ENCODE measurements at regions not wholly inside any gene's neighbourhood (a gene's known extent, or its start where the extent isn't known, plus 50 kb on each side); places are given as distances from the start of the nearest gene placed in this dataset.

GRCh38 chr7:33710608-33711007 is 194.7 kb upstream of the BMPER start:
- no peak for DNase-seq (ENCODE audit: low read depth)
- no peak for TF ChIP-seq POLR2A (IDR thresholded peaks at IDR 0.05; ENCODE audit: extremely low read depth, insufficient read length)
- TF ChIP-seq MAX (IDR thresholded peaks at IDR 0.05; ENCODE audit: low read depth, low read length) = no peak
- no peak for TF ChIP-seq CTCF (IDR thresholded peaks at IDR 0.05; ENCODE audit: low read depth, low read length)
- TF ChIP-seq MYC (IDR thresholded peaks at IDR 0.05; ENCODE audit: low read depth, low read length) = no peak
- no peak overlapping the region for H3K4me3 ChIP-seq (ENCODE audit: low read depth, low read length)

- no peak for DNase-seq (ENCODE audit: low read depth)
- H3K4me3 ChIP-seq (ENCODE audit: low read depth, low read length) = no peak overlapping the region
- no peak for TF ChIP-seq CTCF (IDR thresholded peaks at IDR 0.05; ENCODE audit: low read depth, low read length)
- no peak for TF ChIP-seq MYC (IDR thresholded peaks at IDR 0.05; ENCODE audit: low read depth, low read length)
- TF ChIP-seq MAX (IDR thresholded peaks at IDR 0.05; ENCODE audit: low read depth, low read length) = no peak
- no peak for TF ChIP-seq POLR2A (IDR thresholded peaks at IDR 0.05; ENCODE audit: extremely low read depth, insufficient read length)
Observed at GRCh38 chr7:33711231-33712019, 193.9 kb upstream of the BMPER start.

GRCh38 chr7:33712020-33712414 is 193.3 kb upstream of the BMPER start:
- no peak for TF ChIP-seq MAX (IDR thresholded peaks at IDR 0.05; ENCODE audit: low read depth, low read length)
- no peak for TF ChIP-seq POLR2A (IDR thresholded peaks at IDR 0.05; ENCODE audit: extremely low read depth, insufficient read length)
- TF ChIP-seq CTCF (IDR thresholded peaks at IDR 0.05; ENCODE audit: low read depth, low read length) = no peak
- no peak for TF ChIP-seq MYC (IDR thresholded peaks at IDR 0.05; ENCODE audit: low read depth, low read length)
- no peak for DNase-seq (ENCODE audit: low read depth)
- H3K4me3 ChIP-seq (ENCODE audit: low read depth, low read length) = no peak overlapping the region

GRCh38 chr7:33714208-33714607 is 191.1 kb upstream of the BMPER start:
- TF ChIP-seq MYC (IDR thresholded peaks at IDR 0.05; ENCODE audit: low read depth, low read length) = no peak
- no peak for TF ChIP-seq CTCF (IDR thresholded peaks at IDR 0.05; ENCODE audit: low read depth, low read length)
- TF ChIP-seq POLR2A (IDR thresholded peaks at IDR 0.05; ENCODE audit: extremely low read depth, insufficient read length) = no peak
- no peak for TF ChIP-seq MAX (IDR thresholded peaks at IDR 0.05; ENCODE audit: low read depth, low read length)
- no peak for DNase-seq (ENCODE audit: low read depth)
- no peak overlapping the region for H3K4me3 ChIP-seq (ENCODE audit: low read depth, low read length)

GRCh38 chr7:33716581-33717477 is 188.5 kb upstream of the BMPER start:
- TF ChIP-seq CTCF (IDR thresholded peaks at IDR 0.05; ENCODE audit: low read depth, low read length) (peak; percentile 63), MYC (IDR thresholded peaks at IDR 0.05; ENCODE audit: low read depth, low read length) (no peak)
- H3K4me3 ChIP-seq (ENCODE audit: low read depth, low read length) = no peak overlapping the region
- peak; percentile 38 for DNase-seq (ENCODE audit: low read depth)

All from NB4 (cell line).